ENCODE measurements at regions not wholly inside any gene's neighbourhood (a gene's known extent, or its start where the extent isn't known, plus 50 kb on each side); places are given as distances from the start of the nearest gene placed in this dataset.

DNA sequence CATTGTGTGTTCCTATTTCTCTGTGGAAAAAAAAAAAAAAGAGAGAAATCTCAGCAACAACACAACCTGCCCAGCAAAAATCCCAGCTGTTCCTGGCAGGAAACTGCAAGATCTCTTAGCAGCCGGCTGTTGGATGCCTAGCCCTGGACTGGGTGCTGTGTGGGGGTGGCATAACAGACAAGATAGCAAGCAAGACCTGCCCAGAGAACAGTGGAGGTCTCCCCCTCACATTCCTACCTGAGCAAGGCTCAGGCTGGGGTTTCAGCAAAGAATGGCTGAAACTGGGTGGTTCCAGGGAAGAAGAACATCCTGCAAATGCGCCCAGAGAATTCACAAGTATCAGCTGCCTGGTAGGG, 248.8 kb upstream of the ZMIZ1 start:
- TF ChIP-seq, protein P1, sequence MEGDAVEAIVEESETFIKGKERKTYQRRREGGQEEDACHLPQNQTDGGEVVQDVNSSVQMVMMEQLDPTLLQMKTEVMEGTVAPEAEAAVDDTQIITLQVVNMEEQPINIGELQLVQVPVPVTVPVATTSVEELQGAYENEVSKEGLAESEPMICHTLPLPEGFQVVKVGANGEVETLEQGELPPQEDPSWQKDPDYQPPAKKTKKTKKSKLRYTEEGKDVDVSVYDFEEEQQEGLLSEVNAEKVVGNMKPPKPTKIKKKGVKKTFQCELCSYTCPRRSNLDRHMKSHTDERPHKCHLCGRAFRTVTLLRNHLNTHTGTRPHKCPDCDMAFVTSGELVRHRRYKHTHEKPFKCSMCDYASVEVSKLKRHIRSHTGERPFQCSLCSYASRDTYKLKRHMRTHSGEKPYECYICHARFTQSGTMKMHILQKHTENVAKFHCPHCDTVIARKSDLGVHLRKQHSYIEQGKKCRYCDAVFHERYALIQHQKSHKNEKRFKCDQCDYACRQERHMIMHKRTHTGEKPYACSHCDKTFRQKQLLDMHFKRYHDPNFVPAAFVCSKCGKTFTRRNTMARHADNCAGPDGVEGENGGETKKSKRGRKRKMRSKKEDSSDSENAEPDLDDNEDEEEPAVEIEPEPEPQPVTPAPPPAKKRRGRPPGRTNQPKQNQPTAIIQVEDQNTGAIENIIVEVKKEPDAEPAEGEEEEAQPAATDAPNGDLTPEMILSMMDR (IDR thresholded peaks at IDR 0.05), result no peak
- TF ChIP-seq EZH2 (IDR thresholded peaks at IDR 0.05; ENCODE audit: borderline replicate concordance, insufficient read depth, low read depth, low read length, poor library complexity, severe bottlenecking), result no peak
